K562 (cell line): ENCODE measurements at regions not wholly inside any gene's neighbourhood (a gene's known extent, or its start where the extent isn't known, plus 50 kb on each side); places are given as distances from the start of the nearest gene placed in this dataset.

Experiments used
- ATAC-seq: fragments of 200-7000 bp; cut with Tn5 transposase; 3 replicates; pipeline ENCODE4 v1.9.1; 2020; ENCODE audit warnings: moderate library complexity
- BruUV-seq: library from RNA; stranded (reverse); fragments of 400-500 nt; replicated peaks from 2 replicates; lab custom pipeline; 2021; lab: Mats Ljungman, UMichigan
- CTCF ChIA-PET: fragments of 300-600 bp; formaldehyde crosslinking; extraction: SDS; loops from one replicate; lab custom pipeline; 2021; ENCODE audit warnings: low intra/inter-chr PET ratio; lab: Yijun Ruan, JAX
- POLR2A ChIA-PET: fragments of 300-600, 350-650 bp; sonication (Branson Sonifier 250); formaldehyde crosslinking; extraction: SDS; loops from one replicate; lab custom pipeline; 2021; ENCODE audit warnings: antibody characterized with exemption, inconsistent platforms; lab: Yijun Ruan, JAX
- DNase-seq, 4 experiments: peaks; one replicate each; pipeline versions ENCODE4 v3.0.0 to v3.0.0-alpha.2; 2011 to 2018; ENCODE audit warnings: low spot score in 3 of 4, mixed read lengths in 3 of 4; ENCODE audit errors: extremely low read depth in 1 of 4
- FAIRE-seq: peaks from 2 replicates; lab custom pipeline; 2011; peaks lifted over from hg19 to GRCh38; lab: Jason Lieb, UNC
- H2AFZ ChIP-seq: 2 replicates; pipeline ENCODE4 v1.6.0; 2011; ENCODE audit warnings: low read depth, low read length, control low read depth, inconsistent platforms
- H3K27ac ChIP-seq: fragments of 200-600 bp; 3 replicates; pipeline ENCODE4 v1.8.0; 2011; ENCODE audit warnings: low read depth, mild to moderate bottlenecking, control low read depth, inconsistent platforms, low read length, moderate library complexity, mixed read lengths; ENCODE audit errors: extremely low read depth
- H3K27me3 ChIP-seq, 2 experiments: fragments of 300-600 bp in 1 of 2; 2 replicates in 1 of 2; 3 replicates in 1 of 2; pipeline versions ENCODE4 v1.6.0 to v1.8.0; 2011; ENCODE audit warnings: inconsistent platforms in 2 of 2, low read length in 2 of 2, mild to moderate bottlenecking in 1 of 2, mixed read lengths in 1 of 2, moderate library complexity in 1 of 2; ENCODE audit not compliant: control insufficient read depth in 2 of 2, insufficient read depth in 2 of 2
- H3K36me3 ChIP-seq: fragments of 300-600 bp; 3 replicates; pipeline ENCODE4 v1.8.0; 2011; ENCODE audit warnings: mild to moderate bottlenecking, low read length, inconsistent platforms; ENCODE audit not compliant: control insufficient read depth, insufficient read depth
- H3K4me1 ChIP-seq, 2 experiments: fragments of 200-600 bp in 1 of 2; replicated peaks in 1 of 2; 2 replicates in 1 of 2; 3 replicates in 1 of 2; pipeline versions ENCODE4 v1.5.1 to v1.8.0; 2011; ENCODE audit warnings: inconsistent platforms in 2 of 2, low read length in 2 of 2, mild to moderate bottlenecking in 1 of 2, mixed read lengths in 1 of 2, moderate library complexity in 1 of 2; ENCODE audit not compliant: control insufficient read depth in 2 of 2, insufficient read depth in 2 of 2
- H3K4me2 ChIP-seq: 2 replicates; pipeline ENCODE4 v1.6.1; 2011; ENCODE audit warnings: low read length, control low read depth, inconsistent platforms, mixed read lengths; ENCODE audit not compliant: insufficient read depth
- H3K4me3 ChIP-seq: fragments of 200-600 bp; sonication (generic), shearing (Covaris generic); 2 replicates; pipeline ENCODE4 v1.5.1; 2016; ENCODE audit warnings: control low read depth, inconsistent platforms
- H3K79me2 ChIP-seq: fragments of 200-600 bp; 3 replicates; pipeline ENCODE4 v1.8.0; 2011; ENCODE audit warnings: low read length, inconsistent platforms; ENCODE audit not compliant: control insufficient read depth, insufficient read depth
- H3K9ac ChIP-seq, 2 experiments: 2 replicates each; pipeline versions ENCODE4 v1.6.0 to v1.6.1; 2011; ENCODE audit warnings: low read depth in 2 of 2, low read length in 2 of 2, control low read depth in 1 of 2, inconsistent platforms in 1 of 2, mild to moderate bottlenecking in 1 of 2, mixed read lengths in 1 of 2; ENCODE audit not compliant: insufficient read depth in 1 of 2
- H3K9me1 ChIP-seq: one replicate; pipeline ENCODE4 v1.6.0; 2011; ENCODE audit warnings: inconsistent platforms, mild to moderate bottlenecking, low read length, moderate library complexity; ENCODE audit not compliant: control insufficient read depth, insufficient read depth
- H3K9me3 ChIP-seq: replicated peaks from 2 replicates; pipeline ENCODE4 v1.5.1; 2011; ENCODE audit warnings: low read depth, low read length, inconsistent platforms; ENCODE audit not compliant: control insufficient read depth, insufficient read depth
- H4K20me1 ChIP-seq: replicated peaks from 2 replicates; pipeline ENCODE4 v1.6.1; 2011; ENCODE audit warnings: low read length, inconsistent platforms, mixed read lengths; ENCODE audit not compliant: control insufficient read depth, insufficient read depth
- ATF7 ChIP-seq: fragments of 450-650 bp; IDR thresholded peaks from 2 replicates; pipeline ENCODE4 v1.7.1; 2014; ENCODE audit warnings: mild to moderate bottlenecking, moderate library complexity
- BRF1 ChIP-seq: IDR thresholded peaks from 3 replicates; pipeline ENCODE4 v1.6.1; 2011; ENCODE audit warnings: borderline replicate concordance, mild to moderate bottlenecking; ENCODE audit not compliant: insufficient read length; ENCODE audit errors: extremely low read depth
- CREBBP ChIP-seq: IDR thresholded peaks from one replicate; pipeline ENCODE4 v1.6.1; 2012; ENCODE audit warnings: low read depth, mild to moderate bottlenecking, control low read depth, inconsistent platforms, low read length
- NCOR1 ChIP-seq: fragments of 450-650 bp; IDR thresholded peaks from 2 replicates; pipeline ENCODE4 v1.6.1; 2016; ENCODE audit warnings: mild to moderate bottlenecking, moderate library complexity
- PHF8 ChIP-seq: fragments of 200-600 bp; sonication (generic); IDR thresholded peaks from 2 replicates; pipeline ENCODE4 v1.6.1; 2012; ENCODE audit warnings: mixed run types, mild to moderate bottlenecking, inconsistent platforms, low read length, moderate library complexity, borderline replicate concordance
- RAD21 ChIP-seq, 2 experiments: fragments of 250-450 bp in 1 of 2; fragments of 450-650 bp in 1 of 2; sonication (Bioruptor Pico) in 1 of 2; formaldehyde crosslinking in 1 of 2; IDR thresholded peaks in 1 of 2; conservative IDR thresholded peaks in 1 of 2; 2 replicates each; pipeline versions ENCODE4 v1.4.0 to v1.8.0; 2020 to 2022; ENCODE audit warnings: mild to moderate bottlenecking in 2 of 2, moderate library complexity in 1 of 2
- RBM15 ChIP-seq: fragments of 200-400 bp; formaldehyde crosslinking; IDR thresholded peaks from 2 replicates; pipeline ENCODE4 v1.6.1; 2018; ENCODE audit warnings: mild to moderate bottlenecking, low read length, moderate library complexity; ENCODE audit not compliant: insufficient read depth
- SP2 ChIP-seq: IDR thresholded peaks from 2 replicates; pipeline ENCODE4 v1.6.1; 2011; ENCODE audit warnings: mild to moderate bottlenecking, low read depth, low read length, moderate library complexity; ENCODE audit not compliant: poor library complexity, severe bottlenecking; ENCODE audit errors: extremely low read depth
- STAG1 ChIP-seq: sonication (generic); formaldehyde crosslinking; IDR thresholded peaks from 2 replicates; pipeline ENCODE4 v1.5.0; 2020; ENCODE audit warnings: missing genetic modification reagents, borderline replicate concordance
- STAT5A ChIP-seq: IDR thresholded peaks from 2 replicates; pipeline ENCODE4 v1.6.1; 2012; ENCODE audit warnings: low read length, inconsistent platforms, borderline replicate concordance
- ZFP30 ChIP-seq: fragments of 250-450 bp; sonication (Bioruptor Pico); IDR thresholded peaks from 2 replicates; pipeline ENCODE4 v1.8.0; 2022; ENCODE audit warnings: moderate library complexity, mild to moderate bottlenecking, inconsistent platforms, borderline replicate concordance
- ZFPM2 ChIP-seq: fragments of 250-450 bp; sonication (Bioruptor Pico); IDR thresholded peaks from 2 replicates; pipeline ENCODE4 v1.5.1; 2022; ENCODE audit warnings: mild to moderate bottlenecking
- ZNF134 ChIP-seq: fragments of 250-450 bp; sonication (Bioruptor Pico); conservative IDR thresholded peaks from 2 replicates; pipeline ENCODE4 v1.4.0; 2020
- ZNF766 ChIP-seq: fragments of 200-800 bp; sonication (Bioruptor generic); conservative IDR thresholded peaks from 2 replicates; pipeline ENCODE4 v1.6.1; 2016; ENCODE audit warnings: missing genetic modification characterization, missing compliant biosample characterization
- WGBS: fragments of 100-300 bp; shearing (Covaris generic); methylation state at CpG from one replicate; pipeline ENCODE4 v1.1.6; 2016; ENCODE audit warnings: low coverage, mixed read lengths; ENCODE audit not compliant: insufficient coverage; ENCODE audit errors: missing lambda C conversion rate; 5-methylcytosine and 5-hydroxymethylcytosine counted together
- in situ Hi-C: fragments of 300-500 bp; cut with MboI; formaldehyde crosslinking; loops from 4 replicates; pipeline ENCODE4 v1.15.0; 2018; ENCODE audit warnings: inconsistent platforms, mixed read lengths
- intact Hi-C: fragments of 100-400 bp; cut with micrococcal nuclease; formaldehyde crosslinking; loops from 2 replicates; pipeline ENCODE4 v1.14.2; 2022
- TF ChIP-seq, protein P1 (sequence below): fragments of 450-650 bp; IDR thresholded peaks from 2 replicates; pipeline ENCODE4 v1.6.1; 2016; ENCODE audit warnings: antibody characterized with exemption
- TF ChIP-seq, protein P2 (sequence below): fragments of 450-650 bp; IDR thresholded peaks from 2 replicates; pipeline ENCODE4 v1.6.1; 2017; ENCODE audit warnings: mild to moderate bottlenecking, moderate library complexity
- TF ChIP-seq, protein P3 (sequence below): fragments of 150-350 bp; conservative IDR thresholded peaks from 2 replicates; pipeline ENCODE4 v1.6.1; 2014; ENCODE audit warnings: low read length

DNA sequence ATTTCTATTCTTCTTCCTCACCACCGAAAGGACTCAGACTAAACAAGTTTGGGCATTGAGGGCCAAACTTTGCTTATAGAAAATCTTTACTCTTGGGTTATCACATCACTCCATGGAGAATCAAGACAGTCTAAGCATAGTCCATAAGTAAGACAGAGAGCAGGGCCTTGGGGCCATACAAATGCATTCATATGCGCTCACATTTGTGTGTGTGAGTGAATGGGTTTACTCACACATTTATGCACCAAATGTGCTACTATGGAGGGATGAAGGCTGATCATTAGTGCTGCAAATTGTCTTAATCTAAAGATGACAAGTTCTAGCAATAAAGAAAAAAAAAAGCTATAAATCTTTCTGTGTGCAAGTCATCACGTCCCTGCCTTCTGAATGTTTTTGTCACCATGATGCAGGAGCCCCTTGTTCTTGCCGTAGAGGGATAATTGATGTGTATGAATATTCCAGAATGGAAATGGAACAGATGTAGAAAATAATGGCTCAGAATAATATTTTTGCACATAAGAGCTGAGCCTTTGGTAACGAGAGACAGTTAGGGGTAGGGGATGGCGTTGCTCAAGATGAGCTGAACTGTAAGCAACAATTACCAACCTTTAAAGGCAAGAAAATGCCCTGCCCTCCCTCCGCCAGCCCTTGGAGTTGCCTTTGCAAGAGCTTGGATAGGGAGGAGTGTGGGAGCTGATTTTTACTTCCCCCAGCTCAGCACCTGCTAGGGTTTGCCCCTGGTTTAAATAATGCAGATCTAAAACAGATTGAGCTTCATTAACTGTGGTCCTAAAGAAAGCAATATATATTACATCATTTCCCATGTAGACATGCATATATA is 52.3 kb upstream of the IKBKE start:
- no peaks in the 10 kb centered on the region for H3K9me3 ChIP-seq
- no peaks in the 10 kb centered on the region for H3K79me2 ChIP-seq
- no peak overlapping the region for H3K9ac ChIP-seq
- H3K4me2 ChIP-seq = no peak overlapping the region
- intact Hi-C loops = no loop called here
- H4K20me1 ChIP-seq = no peaks in the 10 kb centered on the region; the same call in 1 of the 2 replicates
- POLR2A ChIA-PET = interaction anchor here (1.0 to 1.3 kb wide), 2 partner anchors 9 to 12 kb away, joined by 4 to 5 read pairs; no protein-coding TSS in a partner anchor
- ATAC-seq = no peak
- H3K9me1 ChIP-seq = no peaks in the 10 kb centered on the region
- H3K4me3 ChIP-seq = no peak overlapping the region
- WGBS = 75% methylated on average over 7 of the region's 7 CpGs
- H3K36me3 ChIP-seq = peaks cover 16% of the 10 kb centered on the region; the same call in 1 of the 3 replicates
- in situ Hi-C loops = no loop called here
- no TSS peak for BruUV-seq
- H2AFZ ChIP-seq = no peak overlapping the region
- no peaks in the 10 kb centered on the region for H3K27me3 ChIP-seq
- no peak for DNase-seq
- FAIRE-seq = no peak
- H3K4me1 ChIP-seq = peaks cover 0 to 11% of the 10 kb centered on the region in 2 experiments; a peak in 4 of 5 replicates
- CTCF ChIA-PET = no interaction called here
- no peak overlapping the region for H3K27ac ChIP-seq
- TF ChIP-seq, protein P1, sequence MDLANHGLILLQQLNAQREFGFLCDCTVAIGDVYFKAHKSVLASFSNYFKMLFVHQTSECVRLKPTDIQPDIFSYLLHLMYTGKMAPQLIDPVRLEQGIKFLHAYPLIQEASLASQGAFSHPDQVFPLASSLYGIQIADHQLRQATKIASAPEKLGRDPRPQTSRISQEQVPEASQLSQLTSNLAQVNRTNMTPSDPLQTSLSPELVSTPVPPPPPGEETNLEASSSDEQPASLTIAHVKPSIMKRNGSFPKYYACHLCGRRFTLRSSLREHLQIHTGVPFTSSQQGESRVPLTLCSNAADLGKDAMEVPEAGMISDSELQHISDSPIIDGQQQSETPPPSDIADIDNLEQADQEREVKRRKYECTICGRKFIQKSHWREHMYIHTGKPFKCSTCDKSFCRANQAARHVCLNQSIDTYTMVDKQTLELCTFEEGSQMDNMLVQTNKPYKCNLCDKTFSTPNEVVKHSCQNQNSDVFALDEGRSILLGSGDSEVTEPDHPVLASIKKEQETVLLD = no peak
- TF ChIP-seq ZNF134 (CRISPR knock-in tag) (no peak), RAD21 (CRISPR knock-in tag; conservative IDR thresholded peaks at IDR 0.05 in 1 of 2, IDR thresholded peaks at IDR 0.05 in 1 of 2) (no peak), NCOR1 (no peak), ATF7 (no peak), ZNF766 (CRISPR knock-in tag) (no peak), ZFPM2 (CRISPR knock-in tag) (no peak), STAG1 (CRISPR knock-in tag) (no peak), PHF8 (no peak), ZFP30 (CRISPR knock-in tag) (no peak), STAT5A (no peak), BRF1 (no peak), CREBBP (no peak), SP2 (no peak), RBM15 (no peak)
- TF ChIP-seq, protein P2, sequence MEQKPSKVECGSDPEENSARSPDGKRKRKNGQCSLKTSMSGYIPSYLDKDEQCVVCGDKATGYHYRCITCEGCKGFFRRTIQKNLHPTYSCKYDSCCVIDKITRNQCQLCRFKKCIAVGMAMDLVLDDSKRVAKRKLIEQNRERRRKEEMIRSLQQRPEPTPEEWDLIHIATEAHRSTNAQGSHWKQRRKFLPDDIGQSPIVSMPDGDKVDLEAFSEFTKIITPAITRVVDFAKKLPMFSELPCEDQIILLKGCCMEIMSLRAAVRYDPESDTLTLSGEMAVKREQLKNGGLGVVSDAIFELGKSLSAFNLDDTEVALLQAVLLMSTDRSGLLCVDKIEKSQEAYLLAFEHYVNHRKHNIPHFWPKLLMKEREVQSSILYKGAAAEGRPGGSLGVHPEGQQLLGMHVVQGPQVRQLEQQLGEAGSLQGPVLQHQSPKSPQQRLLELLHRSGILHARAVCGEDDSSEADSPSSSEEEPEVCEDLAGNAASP = no peak
- TF ChIP-seq, protein P3, sequence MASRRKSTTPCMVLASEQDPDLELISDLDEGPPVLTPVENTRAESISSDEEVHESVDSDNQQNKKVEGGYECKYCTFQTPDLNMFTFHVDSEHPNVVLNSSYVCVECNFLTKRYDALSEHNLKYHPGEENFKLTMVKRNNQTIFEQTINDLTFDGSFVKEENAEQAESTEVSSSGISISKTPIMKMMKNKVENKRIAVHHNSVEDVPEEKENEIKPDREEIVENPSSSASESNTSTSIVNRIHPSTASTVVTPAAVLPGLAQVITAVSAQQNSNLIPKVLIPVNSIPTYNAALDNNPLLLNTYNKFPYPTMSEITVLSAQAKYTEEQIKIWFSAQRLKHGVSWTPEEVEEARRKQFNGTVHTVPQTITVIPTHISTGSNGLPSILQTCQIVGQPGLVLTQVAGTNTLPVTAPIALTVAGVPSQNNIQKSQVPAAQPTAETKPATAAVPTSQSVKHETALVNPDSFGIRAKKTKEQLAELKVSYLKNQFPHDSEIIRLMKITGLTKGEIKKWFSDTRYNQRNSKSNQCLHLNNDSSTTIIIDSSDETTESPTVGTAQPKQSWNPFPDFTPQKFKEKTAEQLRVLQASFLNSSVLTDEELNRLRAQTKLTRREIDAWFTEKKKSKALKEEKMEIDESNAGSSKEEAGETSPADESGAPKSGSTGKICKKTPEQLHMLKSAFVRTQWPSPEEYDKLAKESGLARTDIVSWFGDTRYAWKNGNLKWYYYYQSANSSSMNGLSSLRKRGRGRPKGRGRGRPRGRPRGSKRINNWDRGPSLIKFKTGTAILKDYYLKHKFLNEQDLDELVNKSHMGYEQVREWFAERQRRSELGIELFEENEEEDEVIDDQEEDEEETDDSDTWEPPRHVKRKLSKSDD = no peak
